Naive thymus-derived CD4-positive, alpha-beta T cell (primary cell): ENCODE measurements at regions not wholly inside any gene's neighbourhood (a gene's known extent, or its start where the extent isn't known, plus 50 kb on each side); places are given as distances from the start of the nearest gene placed in this dataset.

Experiments
- ATAC-seq: fragments of 150-1000 bp; cut with Tn5 transposase; 2 replicates; pipeline ENCODE4 v1.10.0; 2021; ENCODE audit warnings: mild to moderate bottlenecking, moderate library complexity
- CTCF ChIA-PET: fragments of 350-600 bp; sonication (Branson Sonifier 250); formaldehyde crosslinking; loops from one replicate; lab custom pipeline; 2021; ENCODE audit warnings: antibody characterized with exemption; lab: Charles Lee
- POLR2A ChIA-PET: fragments of 350-600 bp; sonication (Branson Sonifier 250); formaldehyde crosslinking; loops from one replicate; lab custom pipeline; 2021; ENCODE audit warnings: antibody characterized with exemption, inconsistent platforms; lab: Charles Lee
- DNase-seq, 9 donors: peaks; one replicate each; pipeline versions ENCODE4 v3.0.0 to v3.0.0-alpha.2; 2020 to 2022; ENCODE audit warnings: mixed read lengths in 1 of 9
- H3K27ac ChIP-seq: one replicate; pipeline ENCODE4 v1.7.0; 2013; ENCODE audit warnings: mild to moderate bottlenecking, low read depth, low read length, moderate library complexity
- H3K27me3 ChIP-seq, 2 donors: one replicate each; pipeline ENCODE4 v1.7.0; 2013; ENCODE audit warnings: low read length in 2 of 2, mild to moderate bottlenecking in 2 of 2, moderate library complexity in 2 of 2; ENCODE audit not compliant: control insufficient read depth in 2 of 2, insufficient read depth in 2 of 2
- H3K36me3 ChIP-seq, 3 experiments: 1 replicate in 2 of 3; 2 replicates in 1 of 3; pipeline ENCODE4 v1.7.0; 2013; ENCODE audit warnings: low read length in 3 of 3, mild to moderate bottlenecking in 3 of 3, moderate library complexity in 1 of 3; ENCODE audit not compliant: insufficient read depth in 3 of 3, control insufficient read depth in 2 of 3
- H3K4me1 ChIP-seq, 2 donors: one replicate each; pipeline ENCODE4 v1.7.0; 2013; ENCODE audit warnings: low read length in 2 of 2, mild to moderate bottlenecking in 2 of 2, moderate library complexity in 1 of 2; ENCODE audit not compliant: control insufficient read depth in 2 of 2, insufficient read depth in 2 of 2
- H3K4me3 ChIP-seq: 2 replicates; pipeline ENCODE4 v1.7.0; 2013; ENCODE audit warnings: mild to moderate bottlenecking, low read length
- H3K9me3 ChIP-seq, 3 experiments: 1 replicate in 2 of 3; 2 replicates in 1 of 3; pipeline ENCODE4 v1.7.0; 2013; ENCODE audit warnings: low read length in 3 of 3; ENCODE audit not compliant: control insufficient read depth in 2 of 3
- H3K27ac Mint-ChIP-seq, 9 donors: one replicate each; pipeline ENCODE4 v1.8.0; 2020 to 2022; ENCODE audit warnings: mixed read lengths in 9 of 9, mild to moderate bottlenecking in 8 of 9, moderate library complexity in 5 of 9, inconsistent platforms in 2 of 9
- H3K27me3 Mint-ChIP-seq, 5 donors: one replicate each; pipeline ENCODE4 v1.8.0; 2021 to 2022; ENCODE audit warnings: mixed read lengths in 5 of 5, mild to moderate bottlenecking in 1 of 5
- H3K36me3 Mint-ChIP-seq, 5 donors: one replicate each; pipeline ENCODE4 v1.8.0; 2020 to 2022; ENCODE audit warnings: mixed read lengths in 5 of 5, mild to moderate bottlenecking in 3 of 5, inconsistent platforms in 1 of 5
- H3K4me1 Mint-ChIP-seq, 7 donors: one replicate each; pipeline ENCODE4 v1.8.0; 2020 to 2022; ENCODE audit warnings: mixed read lengths in 7 of 7, mild to moderate bottlenecking in 3 of 7, inconsistent platforms in 1 of 7
- H3K4me3 Mint-ChIP-seq, 10 donors: one replicate each; pipeline ENCODE4 v1.8.0; 2020 to 2022; ENCODE audit warnings: mild to moderate bottlenecking in 10 of 10, mixed read lengths in 10 of 10, moderate library complexity in 6 of 10, inconsistent platforms in 2 of 10
- H3K9me3 Mint-ChIP-seq, 11 donors: one replicate each; pipeline ENCODE4 v1.8.0; 2020 to 2022; ENCODE audit warnings: mixed read lengths in 11 of 11, mild to moderate bottlenecking in 4 of 11, inconsistent platforms in 1 of 11, moderate library complexity in 1 of 11
- intact Hi-C, 2 donors: fragments of 100-400 bp; cut with micrococcal nuclease; formaldehyde crosslinking; loops; one replicate each; pipeline ENCODE4 v1.15.1; 2023

GRCh38 chr12:29883525-29883924 lies 99.8 kb upstream of the TMTC1 start:
- CTCF ChIA-PET = interaction anchor here (0.7 kb wide), 1 partner anchor 1551 kb away, joined by 5 read pairs; no protein-coding TSS in a partner anchor
- DNase-seq (no peak), ATAC-seq (no peak)
- POLR2A ChIA-PET = no interaction called here
- H3K27me3 ChIP-seq = no peaks in the 10 kb centered on the region
- Mint-ChIP-seq H3K4me3 (no peak overlapping the region), H3K4me1 (no peaks in the 10 kb centered on the region), H3K36me3 (peaks cover 0 to 5% (median 0%) of the 10 kb centered on the region in 5 donors), H3K27me3 (no peaks in the 10 kb centered on the region), H3K27ac (no peak overlapping the region), H3K9me3 (peaks cover 2 to 32% (median 10%) of the 10 kb centered on the region in 11 donors)
- no peak overlapping the region for H3K4me3 ChIP-seq
- H3K27ac ChIP-seq = no peak overlapping the region
- H3K4me1 ChIP-seq = no peaks in the 10 kb centered on the region
- no peaks in the 10 kb centered on the region for H3K36me3 ChIP-seq
- H3K9me3 ChIP-seq = peaks cover 0 to 4% (median 0%) of the 10 kb centered on the region in 3 experiments
- intact Hi-C loops = no loop called here

GRCh38 chr12:29882846-29883245 lies 99.1 kb upstream of the TMTC1 start:
- H3K4me3 Mint-ChIP-seq = no peak overlapping the region
- Histone ChIP-seq H3K27me3 (no peaks in the 10 kb centered on the region), H3K36me3 (no peaks in the 10 kb centered on the region), H3K27ac (no peak overlapping the region), H3K9me3 (peaks cover 0 to 4% (median 0%) of the 10 kb centered on the region in 3 experiments), H3K4me3 (no peak overlapping the region), H3K4me1 (no peaks in the 10 kb centered on the region)
- peaks cover 2 to 35% (median 13%) of the 10 kb centered on the region in 11 donors for H3K9me3 Mint-ChIP-seq
- H3K27ac Mint-ChIP-seq = no peak overlapping the region
- ATAC-seq (no peak), DNase-seq (no peak)
- peaks cover 0 to 5% (median 0%) of the 10 kb centered on the region in 5 donors for H3K36me3 Mint-ChIP-seq
- CTCF ChIA-PET = no interaction called here
- no peaks in the 10 kb centered on the region for H3K4me1 Mint-ChIP-seq
- POLR2A ChIA-PET = no interaction called here
- intact Hi-C loops = no loop called here
- no peaks in the 10 kb centered on the region for H3K27me3 Mint-ChIP-seq

- H3K4me1 ChIP-seq = no peaks in the 10 kb centered on the region
- H3K36me3 ChIP-seq = no peaks in the 10 kb centered on the region
- H3K9me3 ChIP-seq = peaks cover 0 to 9% (median 0%) of the 10 kb centered on the region in 3 experiments
- no peaks in the 10 kb centered on the region for H3K27me3 ChIP-seq
- DNase-seq = no peak
- POLR2A ChIA-PET = no interaction called here
- Mint-ChIP-seq H3K27ac (no peak overlapping the region), H3K4me1 (no peaks in the 10 kb centered on the region), H3K36me3 (peaks cover 0 to 5% (median 0%) of the 10 kb centered on the region in 5 donors), H3K4me3 (no peak overlapping the region), H3K27me3 (no peaks in the 10 kb centered on the region), H3K9me3 (peaks cover 4 to 26% (median 14%) of the 10 kb centered on the region in 11 donors)
- intact Hi-C loops = no loop called here
- CTCF ChIA-PET = no interaction called here
- no peak overlapping the region for H3K4me3 ChIP-seq
- H3K27ac ChIP-seq = no peak overlapping the region
- ATAC-seq = no peak
These were observed 97.2 kb upstream of the TMTC1 start for GRCh38 chr12:29880987-29881386.

GRCh38 chr12:29879606-29880308 lies 96.0 kb upstream of the TMTC1 start:
- H3K36me3 Mint-ChIP-seq = peaks cover 0 to 7% (median 0%) of the 10 kb centered on the region in 5 donors
- Histone ChIP-seq H3K27me3 (no peaks in the 10 kb centered on the region), H3K27ac (no peak overlapping the region), H3K4me1 (no peaks in the 10 kb centered on the region), H3K9me3 (peaks cover 0 to 9% (median 0%) of the 10 kb centered on the region in 3 experiments), H3K36me3 (no peaks in the 10 kb centered on the region), H3K4me3 (no peak overlapping the region)
- no peak overlapping the region for H3K27ac Mint-ChIP-seq
- no peak overlapping the region for H3K4me3 Mint-ChIP-seq
- H3K4me1 Mint-ChIP-seq = no peaks in the 10 kb centered on the region
- intact Hi-C loops = no loop called here
- CTCF ChIA-PET = no interaction called here
- POLR2A ChIA-PET = no interaction called here
- no peak for DNase-seq
- H3K27me3 Mint-ChIP-seq = no peaks in the 10 kb centered on the region
- ATAC-seq = no peak
- H3K9me3 Mint-ChIP-seq = peaks cover 2 to 29% (median 16%) of the 10 kb centered on the region in 11 donors

GRCh38 chr12:29869946-29870345 lies 86.2 kb upstream of the TMTC1 start:
- no peak for DNase-seq
- no peaks in the 10 kb centered on the region for H3K27me3 ChIP-seq
- peaks cover 0 to 3% (median 0%) of the 10 kb centered on the region in 3 experiments for H3K9me3 ChIP-seq
- intact Hi-C loops = no loop called here
- H3K4me1 ChIP-seq = no peaks in the 10 kb centered on the region
- H3K27ac ChIP-seq = no peak overlapping the region
- Mint-ChIP-seq H3K36me3 (no peaks in the 10 kb centered on the region), H3K27ac (no peak overlapping the region), H3K9me3 (peaks cover 3 to 21% (median 10%) of the 10 kb centered on the region in 11 donors), H3K4me1 (no peaks in the 10 kb centered on the region), H3K4me3 (no peak overlapping the region), H3K27me3 (peaks cover 0 to 8% (median 4%) of the 10 kb centered on the region in 5 donors)
- ATAC-seq = no peak
- H3K4me3 ChIP-seq = no peak overlapping the region
- ChIA-PET CTCF (no interaction called here), POLR2A (no interaction called here)
- no peaks in the 10 kb centered on the region for H3K36me3 ChIP-seq

- Histone ChIP-seq H3K4me1 (no peaks in the 10 kb centered on the region), H3K27ac (no peak overlapping the region), H3K9me3 (peaks cover 0 to 3% (median 0%) of the 10 kb centered on the region in 3 experiments), H3K4me3 (no peak overlapping the region), H3K36me3 (no peaks in the 10 kb centered on the region), H3K27me3 (no peaks in the 10 kb centered on the region)
- ChIA-PET POLR2A (no interaction called here), CTCF (no interaction called here)
- DNase-seq (no peak), ATAC-seq (no peak)
- Mint-ChIP-seq H3K9me3 (peaks cover 3 to 21% (median 12%) of the 10 kb centered on the region in 11 donors), H3K4me3 (no peak overlapping the region), H3K36me3 (no peaks in the 10 kb centered on the region), H3K4me1 (no peaks in the 10 kb centered on the region), H3K27ac (no peak overlapping the region), H3K27me3 (peaks cover 0 to 8% (median 4%) of the 10 kb centered on the region in 5 donors)
- intact Hi-C loops = no loop called here
These were observed 84.1 kb upstream of the TMTC1 start for GRCh38 chr12:29867823-29868222.

GRCh38 chr12:29863665-29864064 lies 79.9 kb upstream of the TMTC1 start:
- H3K27ac ChIP-seq = no peak overlapping the region
- no peaks in the 10 kb centered on the region for H3K4me1 Mint-ChIP-seq
- H3K4me3 Mint-ChIP-seq = no peak overlapping the region
- H3K9me3 ChIP-seq = peaks cover 0 to 3% (median 0%) of the 10 kb centered on the region in 3 experiments
- ChIA-PET CTCF (no interaction called here), POLR2A (no interaction called here)
- no peak overlapping the region for H3K27ac Mint-ChIP-seq
- H3K9me3 Mint-ChIP-seq = peaks cover 0 to 21% (median 9%) of the 10 kb centered on the region in 11 donors
- intact Hi-C loops = no loop called here
- H3K27me3 Mint-ChIP-seq = no peaks in the 10 kb centered on the region
- no peak overlapping the region for H3K4me3 ChIP-seq
- H3K36me3 ChIP-seq = no peaks in the 10 kb centered on the region
- H3K36me3 Mint-ChIP-seq = no peaks in the 10 kb centered on the region
- no peaks in the 10 kb centered on the region for H3K27me3 ChIP-seq
- no peaks in the 10 kb centered on the region for H3K4me1 ChIP-seq
- DNase-seq (no peak), ATAC-seq (no peak)
